Stomach (tissue), 4 donors: ENCODE measurements at regions not wholly inside any gene's neighbourhood (a gene's known extent, or its start where the extent isn't known, plus 50 kb on each side); places are given as distances from the start of the nearest gene placed in this dataset.

Experiments
- CTCF ChIP-seq, 7 experiments: fragments of 450-650 bp in 4 of 7; fragments of 200-600 bp in 3 of 7; sonication (generic) in 3 of 7; IDR thresholded peaks; one replicate each; pipeline ENCODE4 v1.5.1; 2016 to 2019; ENCODE audit warnings: antibody characterized with exemption in 7 of 7, control low read depth in 2 of 7, mild to moderate bottlenecking in 1 of 7
- EP300 ChIP-seq: sonication (generic); formaldehyde crosslinking; IDR thresholded peaks from one replicate; pipeline ENCODE4 v1.6.1; 2017; ENCODE audit warnings: antibody characterized with exemption
- POLR2A ChIP-seq, 4 donors: fragments of 450-650 bp; IDR thresholded peaks; one replicate each; pipeline ENCODE4 v1.6.1; 2016; ENCODE audit warnings: antibody characterized with exemption in 4 of 4, control low read depth in 2 of 4, mild to moderate bottlenecking in 1 of 4, moderate library complexity in 1 of 4
- POLR2AphosphoS5 ChIP-seq, 3 donors: sonication (generic); formaldehyde crosslinking; IDR thresholded peaks; one replicate each; pipeline ENCODE4 v1.6.1; 2016; ENCODE audit warnings: antibody characterized with exemption in 3 of 3

GRCh38 chr2:78411303-78411702 lies 614.2 kb upstream of the REG3G start:
- no peak for TF ChIP-seq POLR2A (IDR thresholded peaks at IDR 0.05)
- no peak for TF ChIP-seq CTCF (IDR thresholded peaks at IDR 0.05)
- TF ChIP-seq POLR2AphosphoS5 (IDR thresholded peaks at IDR 0.05), result no peak
- no peak for TF ChIP-seq EP300
